ENCODE measurements at regions not wholly inside any gene's neighbourhood (a gene's known extent, or its start where the extent isn't known, plus 50 kb on each side); places are given as distances from the start of the nearest gene placed in this dataset.

GRCh38 chr2:82731824-82732223 is 1727.3 kb downstream of the SUCLG1 start:
- no peaks in the 10 kb centered on the region for H3K36me3 Mint-ChIP-seq
- H3K4me1 ChIP-seq (ENCODE audit: insufficient read depth, low read length) = no peaks in the 10 kb centered on the region
- no peak overlapping the region for H3K27ac ChIP-seq (ENCODE audit: low read depth, low read length)
- H3K27me3 Mint-ChIP-seq = no peaks in the 10 kb centered on the region
- no peak overlapping the region for H3K4me3 ChIP-seq (ENCODE audit: low read length in 2 of 2)
- H3K9me3 Mint-ChIP-seq = peaks cover 6 to 31% (median 14%) of the 10 kb centered on the region in 8 donors
- no peak for DNase-seq
- no peaks in the 10 kb centered on the region for H3K4me1 Mint-ChIP-seq
- no peaks in the 10 kb centered on the region for H3K27me3 ChIP-seq (ENCODE audit: insufficient read depth, low read length)
- no peak overlapping the region for H3K4me3 Mint-ChIP-seq
- intact Hi-C loops (cut with micrococcal nuclease) = no loop called here
- ChIA-PET POLR2A (ENCODE audit: partially characterized antibody) (no interaction called here), CTCF (ENCODE audit: partially characterized antibody) (no interaction called here)
- no peaks in the 10 kb centered on the region for H3K36me3 ChIP-seq (ENCODE audit: insufficient read depth, low read length)
- H3K9me3 ChIP-seq (ENCODE audit: control insufficient read depth in 1 of 2, low read length in 2 of 2) = no peaks in the 10 kb centered on the region
- H3K27ac Mint-ChIP-seq = no peak overlapping the region

GRCh38 chr2:82730811-82731210 is 1728.3 kb downstream of the SUCLG1 start:
- Histone ChIP-seq H3K36me3 (ENCODE audit: insufficient read depth, low read length) (no peaks in the 10 kb centered on the region), H3K4me1 (ENCODE audit: insufficient read depth, low read length) (no peaks in the 10 kb centered on the region), H3K27me3 (ENCODE audit: insufficient read depth, low read length) (no peaks in the 10 kb centered on the region), H3K9me3 (ENCODE audit: control insufficient read depth in 1 of 2, low read length in 2 of 2) (no peaks in the 10 kb centered on the region), H3K27ac (ENCODE audit: low read depth, low read length) (no peak overlapping the region), H3K4me3 (ENCODE audit: low read length in 2 of 2) (no peak overlapping the region)
- intact Hi-C loops (cut with micrococcal nuclease) = no loop called here
- no peak overlapping the region for H3K27ac Mint-ChIP-seq
- H3K9me3 Mint-ChIP-seq = peaks cover 6 to 26% (median 14%) of the 10 kb centered on the region in 8 donors
- POLR2A ChIA-PET (ENCODE audit: partially characterized antibody) = no interaction called here
- no peak overlapping the region for H3K4me3 Mint-ChIP-seq
- H3K36me3 Mint-ChIP-seq = no peaks in the 10 kb centered on the region
- CTCF ChIA-PET (ENCODE audit: partially characterized antibody) = no interaction called here
- no peaks in the 10 kb centered on the region for H3K27me3 Mint-ChIP-seq
- DNase-seq = no peak
- no peaks in the 10 kb centered on the region for H3K4me1 Mint-ChIP-seq

GRCh38 chr2:82728090-82728489 is 1731.0 kb downstream of the SUCLG1 start:
- DNase-seq = no peak
- H3K4me3 Mint-ChIP-seq = no peak overlapping the region
- H3K4me1 Mint-ChIP-seq = no peaks in the 10 kb centered on the region
- no peak overlapping the region for H3K27ac Mint-ChIP-seq
- Histone ChIP-seq H3K4me1 (ENCODE audit: insufficient read depth, low read length) (no peaks in the 10 kb centered on the region), H3K4me3 (ENCODE audit: low read length in 2 of 2) (no peak overlapping the region), H3K9me3 (ENCODE audit: control insufficient read depth in 1 of 2, low read length in 2 of 2) (no peaks in the 10 kb centered on the region), H3K36me3 (ENCODE audit: insufficient read depth, low read length) (no peaks in the 10 kb centered on the region), H3K27me3 (ENCODE audit: insufficient read depth, low read length) (no peaks in the 10 kb centered on the region), H3K27ac (ENCODE audit: low read depth, low read length) (no peak overlapping the region)
- intact Hi-C loops (cut with micrococcal nuclease) = no loop called here
- peaks cover 0 to 20% (median 10%) of the 10 kb centered on the region in 8 donors for H3K9me3 Mint-ChIP-seq
- CTCF ChIA-PET (ENCODE audit: partially characterized antibody) = no interaction called here
- no peaks in the 10 kb centered on the region for H3K27me3 Mint-ChIP-seq
- H3K36me3 Mint-ChIP-seq = no peaks in the 10 kb centered on the region
- POLR2A ChIA-PET (ENCODE audit: partially characterized antibody) = no interaction called here

DNA sequence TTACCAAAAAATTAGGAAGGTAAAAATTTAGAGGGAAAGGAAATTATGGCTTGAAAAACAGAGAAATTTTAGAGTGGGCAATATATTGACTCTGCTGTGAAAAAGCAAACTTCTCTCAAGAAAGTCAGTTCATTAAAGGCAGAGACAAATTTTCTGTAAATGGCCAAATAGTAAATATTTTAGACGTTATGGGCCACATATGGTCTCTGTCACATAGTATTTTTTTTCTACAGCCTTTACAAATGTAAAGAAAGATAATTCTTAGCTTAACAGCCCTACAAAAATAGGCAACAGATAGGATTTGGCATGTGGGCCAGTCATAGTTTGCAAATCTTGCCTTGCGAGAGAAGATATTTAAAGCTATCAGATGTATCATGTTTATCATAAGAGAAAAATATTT is 1750.4 kb downstream of the SUCLG1 start:
- CTCF ChIA-PET (ENCODE audit: partially characterized antibody) = no interaction called here
- Histone ChIP-seq H3K27me3 (ENCODE audit: insufficient read depth, low read length) (no peaks in the 10 kb centered on the region), H3K4me3 (ENCODE audit: low read length in 2 of 2) (no peak overlapping the region), H3K4me1 (ENCODE audit: insufficient read depth, low read length) (no peaks in the 10 kb centered on the region), H3K36me3 (ENCODE audit: insufficient read depth, low read length) (no peaks in the 10 kb centered on the region), H3K9me3 (ENCODE audit: control insufficient read depth in 1 of 2, low read length in 2 of 2) (no peaks in the 10 kb centered on the region), H3K27ac (ENCODE audit: low read depth, low read length) (no peak overlapping the region)
- POLR2A ChIA-PET (ENCODE audit: partially characterized antibody) = no interaction called here
- DNase-seq = no peak
- intact Hi-C loops (cut with micrococcal nuclease) = no loop called here
- Mint-ChIP-seq H3K4me1 (no peaks in the 10 kb centered on the region), H3K4me3 (no peak overlapping the region), H3K9me3 (peaks cover 0 to 20% (median 4%) of the 10 kb centered on the region in 8 donors), H3K27ac (no peak overlapping the region), H3K36me3 (no peaks in the 10 kb centered on the region), H3K27me3 (no peaks in the 10 kb centered on the region)

DNA sequence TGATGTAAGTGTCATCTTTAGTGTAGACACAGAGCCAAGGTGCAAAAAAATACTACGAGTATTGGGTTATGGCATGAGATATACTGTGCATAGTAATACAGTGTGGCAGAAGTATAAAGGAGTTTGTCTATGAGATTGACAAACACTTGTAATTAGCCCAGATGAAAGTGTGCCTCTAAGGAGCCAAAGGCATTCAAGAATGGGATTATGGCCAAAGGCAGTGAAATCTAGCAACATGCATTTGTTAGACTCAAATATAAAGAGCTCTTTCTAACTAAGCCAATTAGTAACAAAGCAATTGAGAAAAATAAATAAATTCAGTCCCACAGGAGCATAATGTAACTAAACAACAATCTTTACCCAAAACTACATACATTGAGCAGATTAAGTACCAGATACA is 1761.8 kb downstream of the SUCLG1 start:
- Mint-ChIP-seq H3K9me3 (peaks cover 2 to 23% (median 9%) of the 10 kb centered on the region in 8 donors), H3K27ac (no peak overlapping the region), H3K27me3 (no peaks in the 10 kb centered on the region), H3K4me1 (no peaks in the 10 kb centered on the region), H3K4me3 (no peak overlapping the region), H3K36me3 (no peaks in the 10 kb centered on the region)
- intact Hi-C loops (cut with micrococcal nuclease) = no loop called here
- no peak overlapping the region for H3K27ac ChIP-seq (ENCODE audit: low read depth, low read length)
- DNase-seq = no peak
- H3K27me3 ChIP-seq (ENCODE audit: insufficient read depth, low read length) = no peaks in the 10 kb centered on the region
- no peaks in the 10 kb centered on the region for H3K9me3 ChIP-seq (ENCODE audit: control insufficient read depth in 1 of 2, low read length in 2 of 2)
- H3K36me3 ChIP-seq (ENCODE audit: insufficient read depth, low read length) = no peaks in the 10 kb centered on the region
- H3K4me3 ChIP-seq (ENCODE audit: low read length in 2 of 2) = no peak overlapping the region
- H3K4me1 ChIP-seq (ENCODE audit: insufficient read depth, low read length) = no peaks in the 10 kb centered on the region
- ChIA-PET POLR2A (ENCODE audit: partially characterized antibody) (no interaction called here), CTCF (ENCODE audit: partially characterized antibody) (no interaction called here)

- Histone ChIP-seq H3K4me1 (ENCODE audit: insufficient read depth, low read length) (no peaks in the 10 kb centered on the region), H3K4me3 (ENCODE audit: low read length in 2 of 2) (no peak overlapping the region), H3K27ac (ENCODE audit: low read depth, low read length) (no peak overlapping the region), H3K9me3 (ENCODE audit: control insufficient read depth in 1 of 2, low read length in 2 of 2) (no peaks in the 10 kb centered on the region), H3K27me3 (ENCODE audit: insufficient read depth, low read length) (no peaks in the 10 kb centered on the region), H3K36me3 (ENCODE audit: insufficient read depth, low read length) (no peaks in the 10 kb centered on the region)
- intact Hi-C loops (cut with micrococcal nuclease) = no loop called here
- Mint-ChIP-seq H3K36me3 (no peaks in the 10 kb centered on the region), H3K27ac (no peak overlapping the region), H3K4me1 (no peaks in the 10 kb centered on the region), H3K4me3 (no peak overlapping the region), H3K9me3 (peaks cover under 1 to 19% (median 6%) of the 10 kb centered on the region in 8 donors), H3K27me3 (no peaks in the 10 kb centered on the region)
- ChIA-PET POLR2A (ENCODE audit: partially characterized antibody) (no interaction called here), CTCF (ENCODE audit: partially characterized antibody) (no interaction called here)
- DNase-seq = no peak
Observed at GRCh38 chr2:82694431-82694830, 1764.6 kb downstream of the SUCLG1 start.

GRCh38 chr2:82690757-82691411 is 1768.2 kb downstream of the SUCLG1 start:
- H3K9me3 ChIP-seq (ENCODE audit: control insufficient read depth in 1 of 2, low read length in 2 of 2) = peaks cover 0 to 3% of the 10 kb centered on the region in 2 donors
- H3K36me3 Mint-ChIP-seq = no peaks in the 10 kb centered on the region
- no peak overlapping the region for H3K4me3 Mint-ChIP-seq
- POLR2A ChIA-PET (ENCODE audit: partially characterized antibody) = no interaction called here
- H3K4me1 Mint-ChIP-seq = no peaks in the 10 kb centered on the region
- intact Hi-C loops (cut with micrococcal nuclease) = no loop called here
- no peak overlapping the region for H3K4me3 ChIP-seq (ENCODE audit: low read length in 2 of 2)
- H3K27me3 ChIP-seq (ENCODE audit: insufficient read depth, low read length) = no peaks in the 10 kb centered on the region
- CTCF ChIA-PET (ENCODE audit: partially characterized antibody) = no interaction called here
- H3K27ac ChIP-seq (ENCODE audit: low read depth, low read length) = no peak overlapping the region
- no peaks in the 10 kb centered on the region for H3K27me3 Mint-ChIP-seq
- no peaks in the 10 kb centered on the region for H3K4me1 ChIP-seq (ENCODE audit: insufficient read depth, low read length)
- H3K27ac Mint-ChIP-seq = no peak overlapping the region
- DNase-seq = no peak
- peaks cover 0 to 10% (median 7%) of the 10 kb centered on the region in 8 donors for H3K9me3 Mint-ChIP-seq
- H3K36me3 ChIP-seq (ENCODE audit: insufficient read depth, low read length) = no peaks in the 10 kb centered on the region

- Mint-ChIP-seq H3K4me1 (no peaks in the 10 kb centered on the region), H3K9me3 (peaks cover 0 to 24% (median 10%) of the 10 kb centered on the region in 8 donors), H3K27ac (no peak overlapping the region), H3K36me3 (no peaks in the 10 kb centered on the region), H3K4me3 (no peak overlapping the region), H3K27me3 (no peaks in the 10 kb centered on the region)
- Histone ChIP-seq H3K4me3 (ENCODE audit: low read length in 2 of 2) (no peak overlapping the region), H3K4me1 (ENCODE audit: insufficient read depth, low read length) (no peaks in the 10 kb centered on the region), H3K27me3 (ENCODE audit: insufficient read depth, low read length) (no peaks in the 10 kb centered on the region), H3K9me3 (ENCODE audit: control insufficient read depth in 1 of 2, low read length in 2 of 2) (no peaks in the 10 kb centered on the region), H3K27ac (ENCODE audit: low read depth, low read length) (no peak overlapping the region), H3K36me3 (ENCODE audit: insufficient read depth, low read length) (no peaks in the 10 kb centered on the region)
- intact Hi-C loops (cut with micrococcal nuclease) = no loop called here
- POLR2A ChIA-PET (ENCODE audit: partially characterized antibody) = no interaction called here
- CTCF ChIA-PET (ENCODE audit: partially characterized antibody) = no interaction called here
- DNase-seq = no peak
Observed at GRCh38 chr2:82675186-82675585, 1783.9 kb downstream of the SUCLG1 start.

Data from CD4-positive, alpha-beta memory T cell (primary cell).